Activated CD8-positive, alpha-beta T cell treated with anti-CD3 and anti-CD28 coated beads for 36 hours (primary cell): ENCODE measurements at regions not wholly inside any gene's neighbourhood (a gene's known extent, or its start where the extent isn't known, plus 50 kb on each side); places are given as distances from the start of the nearest gene placed in this dataset.

ENCODE experiments used
- ATAC-seq: fragments of 200-7000 bp; cut with Tn5 transposase; one replicate; pipeline ENCODE4 v1.10.0; 2021; ENCODE audit warnings: mild to moderate bottlenecking, moderate library complexity
- CTCF ChIA-PET: fragments of 350-600 bp; sonication (Branson Sonifier 250); formaldehyde crosslinking; loops from one replicate; lab custom pipeline; 2021; ENCODE audit warnings: antibody characterized with exemption; lab: Charles Lee
- POLR2A ChIA-PET: fragments of 350-600 bp; sonication (Branson Sonifier 250); formaldehyde crosslinking; loops from one replicate; lab custom pipeline; 2021; ENCODE audit warnings: antibody characterized with exemption; lab: Charles Lee
- DNase-seq: peaks from one replicate; pipeline ENCODE4 v3.0.0-alpha.2; 2020
- H3K27ac Mint-ChIP-seq: one replicate; pipeline ENCODE4 v1.8.0; 2021; ENCODE audit warnings: mild to moderate bottlenecking, mixed read lengths
- H3K27me3 Mint-ChIP-seq: one replicate; pipeline ENCODE4 v1.8.0; 2021; ENCODE audit warnings: mixed read lengths
- H3K36me3 Mint-ChIP-seq: one replicate; pipeline ENCODE4 v1.8.0; 2021; ENCODE audit warnings: low read depth, mixed read lengths
- H3K4me1 Mint-ChIP-seq: one replicate; pipeline ENCODE4 v1.8.0; 2021; ENCODE audit warnings: low read depth, mixed read lengths
- H3K4me3 Mint-ChIP-seq: one replicate; pipeline ENCODE4 v1.8.0; 2021; ENCODE audit warnings: mild to moderate bottlenecking, moderate library complexity, mixed read lengths
- H3K9me3 Mint-ChIP-seq: one replicate; pipeline ENCODE4 v1.8.0; 2021; ENCODE audit warnings: mixed read lengths
- CTCF ChIP-seq: fragments of 200-600 bp; IDR thresholded peaks from one replicate; pipeline ENCODE4 v1.8.0; 2022; ENCODE audit warnings: antibody characterized with exemption, mild to moderate bottlenecking
- intact Hi-C: fragments of 100-400 bp; cut with micrococcal nuclease; formaldehyde crosslinking; loops from one replicate; pipeline ENCODE4 v1.10.0; 2022

GRCh38 chr7:51980313-51980712 is 663.7 kb upstream of the COBL start:
- H3K4me1 Mint-ChIP-seq, result no peaks in the 10 kb centered on the region
- CTCF ChIA-PET, result no interaction called here
- DNase-seq, result no peak
- H3K9me3 Mint-ChIP-seq, result no peaks in the 10 kb centered on the region
- no peak overlapping the region for H3K4me3 Mint-ChIP-seq
- no peak for ATAC-seq
- no peaks in the 10 kb centered on the region for H3K27me3 Mint-ChIP-seq
- POLR2A ChIA-PET, result no interaction called here
- intact Hi-C loops, result no loop called here
- TF ChIP-seq CTCF, result no peak
- no peaks in the 10 kb centered on the region for H3K36me3 Mint-ChIP-seq
- H3K27ac Mint-ChIP-seq, result no peak overlapping the region

GRCh38 chr7:51977913-51978312 is 661.3 kb upstream of the COBL start:
- intact Hi-C loops, result no loop called here
- Mint-ChIP-seq H3K27ac (no peak overlapping the region), H3K4me1 (no peaks in the 10 kb centered on the region), H3K36me3 (no peaks in the 10 kb centered on the region), H3K9me3 (peaks cover 2% of the 10 kb centered on the region), H3K27me3 (no peaks in the 10 kb centered on the region), H3K4me3 (no peak overlapping the region)
- DNase-seq, result no peak
- ATAC-seq, result no peak
- POLR2A ChIA-PET, result no interaction called here
- TF ChIP-seq CTCF, result no peak
- CTCF ChIA-PET, result no interaction called here

GRCh38 chr7:51973939-51974338 is 657.3 kb upstream of the COBL start:
- Mint-ChIP-seq H3K4me3 (no peak overlapping the region), H3K27ac (no peak overlapping the region), H3K27me3 (no peaks in the 10 kb centered on the region), H3K9me3 (peaks cover 2% of the 10 kb centered on the region), H3K36me3 (no peaks in the 10 kb centered on the region), H3K4me1 (no peaks in the 10 kb centered on the region)
- ATAC-seq, result no peak
- CTCF ChIA-PET, result no interaction called here
- intact Hi-C loops, result no loop called here
- no peak for TF ChIP-seq CTCF
- DNase-seq, result no peak
- POLR2A ChIA-PET, result no interaction called here

- intact Hi-C loops, result no loop called here
- H3K9me3 Mint-ChIP-seq, result peaks cover 2% of the 10 kb centered on the region
- no peak for TF ChIP-seq CTCF
Measured at GRCh38 chr7:51973071-51973470, 656.5 kb upstream of the COBL start.

GRCh38 chr7:51970961-51971665 is 654.5 kb upstream of the COBL start:
- intact Hi-C loops, result no loop called here
- H3K4me1 Mint-ChIP-seq, result no peaks in the 10 kb centered on the region
- H3K36me3 Mint-ChIP-seq, result no peaks in the 10 kb centered on the region
- no peaks in the 10 kb centered on the region for H3K27me3 Mint-ChIP-seq
- no peak for ATAC-seq
- peaks cover 5% of the 10 kb centered on the region for H3K9me3 Mint-ChIP-seq
- H3K4me3 Mint-ChIP-seq, result no peak overlapping the region
- no peak for DNase-seq
- ChIA-PET CTCF (no interaction called here), POLR2A (no interaction called here)
- H3K27ac Mint-ChIP-seq, result no peak overlapping the region
- no peak for TF ChIP-seq CTCF

More at GRCh38 chr7:51973071-51973470, 656.5 kb upstream of the COBL start:
- DNase-seq, result no peak
- ChIA-PET CTCF (no interaction called here), POLR2A (no interaction called here)
- H3K4me3 Mint-ChIP-seq, result no peak overlapping the region
- no peaks in the 10 kb centered on the region for H3K27me3 Mint-ChIP-seq
- ATAC-seq, result no peak
- no peaks in the 10 kb centered on the region for H3K36me3 Mint-ChIP-seq
- H3K27ac Mint-ChIP-seq, result no peak overlapping the region
- no peaks in the 10 kb centered on the region for H3K4me1 Mint-ChIP-seq
